Adrenal gland (tissue), 5 donors: ENCODE measurements at regions not wholly inside any gene's neighbourhood (a gene's known extent, or its start where the extent isn't known, plus 50 kb on each side); places are given as distances from the start of the nearest gene placed in this dataset.

Source experiments
- POLR2A ChIP-seq, 2 donors: fragments of 450-650 bp; IDR thresholded peaks; one replicate each; pipeline ENCODE4 v1.6.1; 2017; ENCODE audit warnings: antibody characterized with exemption in 2 of 2, mild to moderate bottlenecking in 2 of 2, moderate library complexity in 1 of 2
- TF ChIP-seq, protein P1 (sequence below), 6 experiments: fragments of 450-650 bp in 4 of 6; fragments of 200-600 bp in 2 of 6; sonication (generic) in 1 of 6; IDR thresholded peaks; 1 replicate in 5 of 6; 2 replicates in 1 of 6; pipeline versions ENCODE4 v1.5.1 to v1.8.0; 2016 to 2021; ENCODE audit warnings: antibody characterized with exemption in 6 of 6, mild to moderate bottlenecking in 2 of 6, moderate library complexity in 1 of 6
- donor health status: DM: no; HTN: no; CAD: no.

DNA sequence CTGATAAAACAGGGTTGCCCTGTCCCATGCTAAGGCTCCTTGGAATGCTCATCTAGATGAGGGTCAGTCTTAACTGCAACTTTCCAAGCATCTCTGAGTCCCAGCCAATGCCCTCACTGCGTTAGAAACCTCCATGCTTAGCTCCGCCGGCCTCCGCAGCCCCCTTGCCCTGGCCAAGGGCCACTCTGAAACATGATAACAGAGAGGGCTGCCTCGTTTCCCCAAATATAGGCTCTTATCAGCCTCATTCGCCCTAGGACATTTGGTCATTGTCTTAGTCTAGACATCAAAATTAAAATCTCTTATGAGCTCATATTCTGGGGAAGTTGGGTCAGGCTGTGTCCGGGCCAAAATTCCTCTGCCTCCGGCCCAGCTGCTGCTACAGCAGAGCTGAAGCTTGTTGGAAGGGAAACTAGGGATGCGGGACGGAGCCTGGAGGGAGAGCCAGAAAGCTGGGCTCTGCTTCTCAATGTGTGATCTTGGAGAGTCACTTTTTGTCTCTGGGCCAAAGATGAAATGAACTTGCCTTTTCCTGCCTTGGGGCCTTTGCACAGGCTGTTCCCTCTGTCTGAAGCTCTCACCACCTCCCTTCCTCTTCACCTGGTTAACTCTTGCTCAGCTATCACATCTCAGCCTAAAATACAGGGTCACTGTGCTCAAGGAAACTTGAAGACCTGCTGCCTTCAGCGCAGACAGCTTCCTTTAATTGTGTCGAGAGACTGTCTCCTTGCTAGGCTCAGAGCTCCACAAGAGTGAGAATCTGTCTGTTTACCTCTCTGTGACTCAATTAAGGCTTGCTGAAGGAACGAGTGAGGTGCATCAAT is 191.3 kb downstream of the RGS3 start:
- TF ChIP-seq, protein P1, sequence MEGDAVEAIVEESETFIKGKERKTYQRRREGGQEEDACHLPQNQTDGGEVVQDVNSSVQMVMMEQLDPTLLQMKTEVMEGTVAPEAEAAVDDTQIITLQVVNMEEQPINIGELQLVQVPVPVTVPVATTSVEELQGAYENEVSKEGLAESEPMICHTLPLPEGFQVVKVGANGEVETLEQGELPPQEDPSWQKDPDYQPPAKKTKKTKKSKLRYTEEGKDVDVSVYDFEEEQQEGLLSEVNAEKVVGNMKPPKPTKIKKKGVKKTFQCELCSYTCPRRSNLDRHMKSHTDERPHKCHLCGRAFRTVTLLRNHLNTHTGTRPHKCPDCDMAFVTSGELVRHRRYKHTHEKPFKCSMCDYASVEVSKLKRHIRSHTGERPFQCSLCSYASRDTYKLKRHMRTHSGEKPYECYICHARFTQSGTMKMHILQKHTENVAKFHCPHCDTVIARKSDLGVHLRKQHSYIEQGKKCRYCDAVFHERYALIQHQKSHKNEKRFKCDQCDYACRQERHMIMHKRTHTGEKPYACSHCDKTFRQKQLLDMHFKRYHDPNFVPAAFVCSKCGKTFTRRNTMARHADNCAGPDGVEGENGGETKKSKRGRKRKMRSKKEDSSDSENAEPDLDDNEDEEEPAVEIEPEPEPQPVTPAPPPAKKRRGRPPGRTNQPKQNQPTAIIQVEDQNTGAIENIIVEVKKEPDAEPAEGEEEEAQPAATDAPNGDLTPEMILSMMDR (IDR thresholded peaks at IDR 0.05) = no peak
- no peak for TF ChIP-seq POLR2A (IDR thresholded peaks at IDR 0.05)
